Neural progenitor cell (in vitro differentiated cells): ENCODE measurements at regions not wholly inside any gene's neighbourhood (a gene's known extent, or its start where the extent isn't known, plus 50 kb on each side); places are given as distances from the start of the nearest gene placed in this dataset.

ENCODE experiments used
- DNase-seq: peaks from one replicate; pipeline ENCODE4 v3.0.0-alpha.2; 2016; ENCODE audit warnings: low spot score
- H2AFZ ChIP-seq: fragments of 200-600 bp; sonication (generic); replicated peaks from 2 replicates; pipeline ENCODE4 v1.6.1; 2016; ENCODE audit warnings: antibody characterized with exemption
- H3F3A ChIP-seq: fragments of 200-600 bp; sonication (generic); 2 replicates; pipeline ENCODE4 v1.6.1; 2016; ENCODE audit warnings: antibody characterized with exemption, low read depth
- H3K27ac ChIP-seq: fragments of 200-600 bp; sonication (generic); 2 replicates; pipeline ENCODE4 v1.5.1; 2016; ENCODE audit warnings: mild to moderate bottlenecking
- H3K27me3 ChIP-seq: fragments of 200-600 bp; sonication (generic); 2 replicates; pipeline ENCODE4 v1.6.1; 2016; ENCODE audit warnings: mild to moderate bottlenecking, moderate library complexity
- H3K36me3 ChIP-seq: fragments of 200-600 bp; sonication (generic); 2 replicates; pipeline ENCODE4 v1.5.1; 2016
- H3K4me1 ChIP-seq: fragments of 200-600 bp; sonication (generic); 2 replicates; pipeline ENCODE4 v1.6.1; 2016; ENCODE audit warnings: mixed run types
- H3K4me2 ChIP-seq: fragments of 200-600 bp; sonication (generic); 2 replicates; pipeline ENCODE4 v1.6.1; 2016
- H3K4me3 ChIP-seq: fragments of 200-600 bp; sonication (generic); 2 replicates; pipeline ENCODE4 v1.5.1; 2016
- H3K79me2 ChIP-seq: fragments of 200-600 bp; sonication (generic); 2 replicates; pipeline ENCODE4 v1.6.1; 2016; ENCODE audit warnings: low read depth
- H3K9ac ChIP-seq: fragments of 200-600 bp; sonication (generic); 2 replicates; pipeline ENCODE4 v1.6.1; 2016
- H3K9me3 ChIP-seq: fragments of 200-600 bp; sonication (generic); 2 replicates; pipeline ENCODE4 v1.5.1; 2016; ENCODE audit warnings: low read depth
- H4K20me1 ChIP-seq: fragments of 200-600 bp; sonication (generic); 2 replicates; pipeline ENCODE4 v1.6.1; 2016; ENCODE audit warnings: low read depth
- H3K27ac Mint-ChIP-seq: 3 replicates; pipeline ENCODE4 v1.8.0; 2021; ENCODE audit warnings: mixed read lengths
- H3K27me3 Mint-ChIP-seq: 2 replicates; pipeline ENCODE4 v1.8.0; 2022; ENCODE audit warnings: low read depth, mild to moderate bottlenecking, inconsistent platforms, moderate library complexity, mixed read lengths; ENCODE audit not compliant: insufficient read depth
- H3K36me3 Mint-ChIP-seq: 3 replicates; pipeline ENCODE4 v1.8.0; 2021; ENCODE audit warnings: mixed read lengths
- H3K4me1 Mint-ChIP-seq: 3 replicates; pipeline ENCODE4 v1.8.0; 2021; ENCODE audit warnings: mixed read lengths
- H3K4me3 Mint-ChIP-seq: 3 replicates; pipeline ENCODE4 v1.8.0; 2021; ENCODE audit warnings: mild to moderate bottlenecking, moderate library complexity, mixed read lengths
- H3K9me3 Mint-ChIP-seq: 3 replicates; pipeline ENCODE4 v1.8.0; 2020; ENCODE audit warnings: mixed read lengths
- EZH2 ChIP-seq: fragments of 200-600 bp; sonication (generic); IDR thresholded peaks from 2 replicates; pipeline ENCODE4 v1.6.1; 2017; ENCODE audit warnings: antibody characterized with exemption, mild to moderate bottlenecking, moderate library complexity
- EZH2phosphoT487 ChIP-seq: fragments of 200-600 bp; sonication (generic); IDR thresholded peaks from 2 replicates; pipeline ENCODE4 v1.6.1; 2017; ENCODE audit warnings: antibody characterized with exemption
- TF ChIP-seq, protein P1 (sequence below): fragments of 200-600 bp; sonication (generic); IDR thresholded peaks from 2 replicates; pipeline ENCODE4 v1.5.1; 2017; ENCODE audit warnings: antibody characterized with exemption, mild to moderate bottlenecking

DNA sequence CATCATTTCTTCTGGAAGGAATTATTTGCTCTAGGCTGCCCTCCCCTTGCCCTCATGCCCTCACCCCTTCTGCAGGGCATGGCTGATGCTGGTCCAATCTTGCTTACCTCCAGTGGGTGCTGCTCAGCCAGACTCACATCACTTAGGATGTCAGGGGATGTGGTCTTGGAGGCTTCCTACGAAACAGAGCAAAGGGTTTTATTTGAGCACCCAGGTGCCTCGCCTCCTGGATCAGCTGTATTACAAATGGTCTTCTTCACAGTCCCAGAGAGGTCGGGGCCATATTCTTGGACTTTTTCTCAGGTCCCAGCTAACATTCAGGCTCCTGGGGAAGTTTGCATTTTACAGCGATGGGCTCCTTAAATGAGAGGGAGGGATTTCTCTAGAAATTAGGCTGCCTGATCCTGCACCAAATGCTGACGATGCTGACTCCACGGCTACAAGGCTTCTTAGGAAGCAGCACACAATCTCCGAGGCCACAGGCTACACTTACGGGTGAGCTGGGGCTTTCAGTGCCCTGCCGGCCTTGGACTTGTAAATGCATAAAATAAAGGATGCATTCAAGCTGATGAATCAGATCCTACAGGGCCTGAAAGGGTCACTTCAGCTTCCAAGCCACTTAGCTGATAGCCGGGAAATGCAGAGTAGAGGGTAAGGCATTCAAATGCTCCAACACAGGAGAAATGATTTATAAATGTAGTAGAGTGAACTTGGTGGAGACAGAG, 159.8 kb upstream of the ECI2 start:
- no peaks in the 10 kb centered on the region for H3K9me3 ChIP-seq
- no peaks in the 10 kb centered on the region for H3K36me3 Mint-ChIP-seq
- peaks cover 13% of the 10 kb centered on the region for H3K4me1 Mint-ChIP-seq
- no peak overlapping the region for H3K9ac ChIP-seq
- TF ChIP-seq EZH2 (no peak), EZH2phosphoT487 (no peak)
- TF ChIP-seq, protein P1, sequence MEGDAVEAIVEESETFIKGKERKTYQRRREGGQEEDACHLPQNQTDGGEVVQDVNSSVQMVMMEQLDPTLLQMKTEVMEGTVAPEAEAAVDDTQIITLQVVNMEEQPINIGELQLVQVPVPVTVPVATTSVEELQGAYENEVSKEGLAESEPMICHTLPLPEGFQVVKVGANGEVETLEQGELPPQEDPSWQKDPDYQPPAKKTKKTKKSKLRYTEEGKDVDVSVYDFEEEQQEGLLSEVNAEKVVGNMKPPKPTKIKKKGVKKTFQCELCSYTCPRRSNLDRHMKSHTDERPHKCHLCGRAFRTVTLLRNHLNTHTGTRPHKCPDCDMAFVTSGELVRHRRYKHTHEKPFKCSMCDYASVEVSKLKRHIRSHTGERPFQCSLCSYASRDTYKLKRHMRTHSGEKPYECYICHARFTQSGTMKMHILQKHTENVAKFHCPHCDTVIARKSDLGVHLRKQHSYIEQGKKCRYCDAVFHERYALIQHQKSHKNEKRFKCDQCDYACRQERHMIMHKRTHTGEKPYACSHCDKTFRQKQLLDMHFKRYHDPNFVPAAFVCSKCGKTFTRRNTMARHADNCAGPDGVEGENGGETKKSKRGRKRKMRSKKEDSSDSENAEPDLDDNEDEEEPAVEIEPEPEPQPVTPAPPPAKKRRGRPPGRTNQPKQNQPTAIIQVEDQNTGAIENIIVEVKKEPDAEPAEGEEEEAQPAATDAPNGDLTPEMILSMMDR: no peak
- no peaks in the 10 kb centered on the region for H3K79me2 ChIP-seq
- no peaks in the 10 kb centered on the region for H3K36me3 ChIP-seq
- H3F3A ChIP-seq: no peaks in the 10 kb centered on the region
- peaks cover 17% of the 10 kb centered on the region for H3K9me3 Mint-ChIP-seq
- H3K27me3 ChIP-seq: no peaks in the 10 kb centered on the region
- H3K27me3 Mint-ChIP-seq: peaks cover 3% of the 10 kb centered on the region
- H3K4me3 ChIP-seq: no peak overlapping the region
- no peaks in the 10 kb centered on the region for H4K20me1 ChIP-seq
- no peak overlapping the region for H3K27ac Mint-ChIP-seq
- H3K4me2 ChIP-seq: no peak overlapping the region
- H3K27ac ChIP-seq: no peak overlapping the region
- H3K4me3 Mint-ChIP-seq: peak overlapping the region; percentile 13
- no peak for DNase-seq
- peaks cover 8% of the 10 kb centered on the region for H3K4me1 ChIP-seq
- no peak overlapping the region for H2AFZ ChIP-seq

- no peak overlapping the region for H3K9ac ChIP-seq
- H3K27me3 ChIP-seq: no peaks in the 10 kb centered on the region
- DNase-seq: no peak
- no peaks in the 10 kb centered on the region for H3K9me3 ChIP-seq
- peaks cover 3% of the 10 kb centered on the region for H3K27me3 Mint-ChIP-seq
- H3K4me2 ChIP-seq: no peak overlapping the region
- H3F3A ChIP-seq: no peaks in the 10 kb centered on the region
- no peak overlapping the region for H2AFZ ChIP-seq
- no peak overlapping the region for H3K27ac Mint-ChIP-seq
- peaks cover 13% of the 10 kb centered on the region for H3K4me1 Mint-ChIP-seq
- no peaks in the 10 kb centered on the region for H3K36me3 Mint-ChIP-seq
- no peaks in the 10 kb centered on the region for H3K36me3 ChIP-seq
- no peaks in the 10 kb centered on the region for H3K79me2 ChIP-seq
- H3K4me1 ChIP-seq: peaks cover 8% of the 10 kb centered on the region
- H3K9me3 Mint-ChIP-seq: peaks cover 17% of the 10 kb centered on the region
- no peak overlapping the region for H3K4me3 Mint-ChIP-seq
- no peak overlapping the region for H3K27ac ChIP-seq
- TF ChIP-seq EZH2phosphoT487: no peak
- no peak for TF ChIP-seq EZH2
- TF ChIP-seq, protein P1: no peak
- H3K4me3 ChIP-seq: no peak overlapping the region
- no peaks in the 10 kb centered on the region for H4K20me1 ChIP-seq
These were observed 159.3 kb upstream of the ECI2 start for GRCh38 chr6:4294636-4295035.

DNA sequence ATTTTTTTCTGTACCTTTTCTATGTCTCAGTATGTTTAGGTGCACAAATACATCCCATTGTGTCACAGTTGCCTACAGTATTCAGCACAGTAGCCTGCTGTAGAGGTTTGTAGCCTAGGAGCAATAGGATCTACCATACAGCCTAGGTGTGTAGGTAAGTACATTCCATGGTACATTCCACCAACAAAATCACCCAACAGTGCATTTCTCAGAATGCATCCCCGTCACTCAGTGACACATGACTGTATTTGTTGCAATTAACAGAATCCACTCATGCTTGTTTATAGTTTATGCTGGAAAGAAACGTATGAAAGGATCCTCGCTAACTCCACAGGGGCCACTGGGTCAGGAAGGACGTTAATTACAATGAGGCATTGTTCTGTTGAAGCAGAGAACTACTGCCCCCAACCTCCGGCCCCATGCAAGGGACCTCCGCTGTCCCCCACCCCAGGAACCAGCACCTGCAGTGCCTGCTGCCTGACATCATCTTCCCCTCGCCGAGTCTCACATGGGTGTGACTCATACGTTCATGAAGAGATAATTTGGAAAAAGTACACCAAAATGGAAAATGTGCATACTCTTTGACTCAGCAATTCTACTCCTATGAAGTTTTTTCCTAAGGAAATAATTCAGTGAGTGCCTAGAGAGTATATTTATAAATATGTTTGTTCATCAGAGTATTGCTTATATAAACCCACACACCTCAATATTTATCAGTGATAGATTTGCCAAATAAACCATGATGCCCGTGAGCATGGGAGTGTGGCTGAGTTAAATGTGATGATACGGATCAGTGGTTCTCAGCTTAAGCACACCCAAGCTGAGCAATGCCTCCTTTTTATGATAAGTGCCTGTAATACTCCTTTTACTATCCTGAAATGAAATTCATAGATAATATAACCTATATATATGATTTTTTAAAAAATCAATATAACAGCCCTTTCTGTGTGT, 156.4 kb upstream of the ECI2 start:
- H3K27me3 Mint-ChIP-seq: peaks cover 7% of the 10 kb centered on the region

More for the DNA sequence above, 156.4 kb upstream of the ECI2 start:
- H2AFZ ChIP-seq: no peak overlapping the region
- peaks cover 6% of the 10 kb centered on the region for H3F3A ChIP-seq
- Mint-ChIP-seq H3K4me1 (peaks cover 31% of the 10 kb centered on the region), H3K9me3 (no peaks in the 10 kb centered on the region), H3K4me3 (no peak overlapping the region), H3K36me3 (no peaks in the 10 kb centered on the region), H3K27ac (no peak overlapping the region)
- peaks cover 24% of the 10 kb centered on the region for H3K4me1 ChIP-seq
- no peak for DNase-seq
- no peaks in the 10 kb centered on the region for H4K20me1 ChIP-seq
- H3K36me3 ChIP-seq: no peaks in the 10 kb centered on the region
- TF ChIP-seq EZH2 (no peak), EZH2phosphoT487 (no peak)
- TF ChIP-seq, protein P1: no peak
- no peaks in the 10 kb centered on the region for H3K27me3 ChIP-seq
- H3K4me3 ChIP-seq: no peak overlapping the region
- no peaks in the 10 kb centered on the region for H3K79me2 ChIP-seq
- H3K4me2 ChIP-seq: no peak overlapping the region
- no peaks in the 10 kb centered on the region for H3K9me3 ChIP-seq
- no peak overlapping the region for H3K27ac ChIP-seq
- no peak overlapping the region for H3K9ac ChIP-seq
